ENCODE measurements at regions not wholly inside any gene's neighbourhood (a gene's known extent, or its start where the extent isn't known, plus 50 kb on each side); places are given as distances from the start of the nearest gene placed in this dataset.

DNA sequence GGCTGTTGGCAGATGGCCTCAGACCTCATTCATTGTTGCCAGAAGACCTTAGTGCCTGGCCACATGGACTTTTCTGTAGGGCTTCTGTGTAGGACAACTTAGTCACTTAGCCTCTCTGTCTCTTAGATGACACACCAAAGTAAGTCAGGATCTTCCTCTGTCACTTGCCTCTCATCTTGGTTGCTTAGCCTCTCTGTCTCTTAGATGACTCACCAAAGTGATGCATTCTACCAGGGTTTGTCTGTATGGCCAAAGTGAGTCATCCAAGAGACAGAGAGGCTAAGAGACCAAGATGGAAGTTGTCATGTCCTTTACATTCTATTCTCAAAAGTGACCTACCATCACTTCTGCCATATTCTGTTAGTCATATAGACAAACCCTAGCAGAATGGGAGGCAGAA, 255.9 kb upstream of the DEFB112 start:
- Mint-ChIP-seq H3K9me3 (peaks cover 8% of the 10 kb centered on the region), H3K36me3 (no peaks in the 10 kb centered on the region), H3K4me3 (no peak overlapping the region), H3K27me3 (ENCODE audit: insufficient read depth, low read depth) (peaks cover 3% of the 10 kb centered on the region), H3K27ac (no peak overlapping the region), H3K4me1 (peaks cover 20% of the 10 kb centered on the region)
- Histone ChIP-seq H3K79me2 (ENCODE audit: low read depth) (no peaks in the 10 kb centered on the region), H3K4me2 (peak overlapping the region; percentile 17), H3F3A (ENCODE audit: low read depth) (no peaks in the 10 kb centered on the region), H4K20me1 (ENCODE audit: low read depth) (no peaks in the 10 kb centered on the region), H3K4me1 (peaks cover 24% of the 10 kb centered on the region), H2AFZ (replicated peaks) (no peak overlapping the region), H3K9me3 (ENCODE audit: low read depth) (peaks cover 6% of the 10 kb centered on the region), H3K9ac (no peak overlapping the region), H3K4me3 (no peak overlapping the region), H3K36me3 (no peaks in the 10 kb centered on the region), H3K27ac (no peak overlapping the region), H3K27me3 (no peaks in the 10 kb centered on the region)
- DNase-seq (ENCODE audit: low spot score): no peak
- TF ChIP-seq, protein P1, sequence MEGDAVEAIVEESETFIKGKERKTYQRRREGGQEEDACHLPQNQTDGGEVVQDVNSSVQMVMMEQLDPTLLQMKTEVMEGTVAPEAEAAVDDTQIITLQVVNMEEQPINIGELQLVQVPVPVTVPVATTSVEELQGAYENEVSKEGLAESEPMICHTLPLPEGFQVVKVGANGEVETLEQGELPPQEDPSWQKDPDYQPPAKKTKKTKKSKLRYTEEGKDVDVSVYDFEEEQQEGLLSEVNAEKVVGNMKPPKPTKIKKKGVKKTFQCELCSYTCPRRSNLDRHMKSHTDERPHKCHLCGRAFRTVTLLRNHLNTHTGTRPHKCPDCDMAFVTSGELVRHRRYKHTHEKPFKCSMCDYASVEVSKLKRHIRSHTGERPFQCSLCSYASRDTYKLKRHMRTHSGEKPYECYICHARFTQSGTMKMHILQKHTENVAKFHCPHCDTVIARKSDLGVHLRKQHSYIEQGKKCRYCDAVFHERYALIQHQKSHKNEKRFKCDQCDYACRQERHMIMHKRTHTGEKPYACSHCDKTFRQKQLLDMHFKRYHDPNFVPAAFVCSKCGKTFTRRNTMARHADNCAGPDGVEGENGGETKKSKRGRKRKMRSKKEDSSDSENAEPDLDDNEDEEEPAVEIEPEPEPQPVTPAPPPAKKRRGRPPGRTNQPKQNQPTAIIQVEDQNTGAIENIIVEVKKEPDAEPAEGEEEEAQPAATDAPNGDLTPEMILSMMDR (IDR thresholded peaks at IDR 0.05): no peak
- TF ChIP-seq EZH2phosphoT487 (IDR thresholded peaks at IDR 0.05) (no peak), EZH2 (IDR thresholded peaks at IDR 0.05) (no peak)

DNA sequence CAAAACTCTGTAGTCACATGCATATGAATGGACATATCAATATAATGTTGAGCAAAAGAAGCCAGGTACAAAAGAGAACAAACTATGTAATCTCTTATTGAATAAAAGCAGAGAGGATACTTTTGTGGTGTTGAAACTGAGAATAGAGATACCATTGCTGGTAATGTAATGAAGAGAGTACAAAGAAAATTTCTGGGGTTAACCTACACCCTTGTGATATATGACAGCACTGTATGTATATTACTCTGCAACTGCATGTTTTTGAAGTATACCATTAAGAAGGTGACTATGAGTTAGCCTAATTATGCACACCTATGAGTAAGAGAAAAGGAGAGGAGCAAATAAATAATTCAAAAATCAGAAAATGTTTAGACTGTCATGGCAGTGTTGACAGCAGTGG, 268.8 kb upstream of the DEFB112 start:
- TF ChIP-seq EZH2phosphoT487 (IDR thresholded peaks at IDR 0.05): no peak
- TF ChIP-seq, protein P1 (IDR thresholded peaks at IDR 0.05): no peak
- TF ChIP-seq EZH2 (IDR thresholded peaks at IDR 0.05): no peak
- Mint-ChIP-seq H3K4me1 (peaks cover 4% of the 10 kb centered on the region), H3K36me3 (no peaks in the 10 kb centered on the region), H3K4me3 (no peak overlapping the region), H3K27me3 (ENCODE audit: insufficient read depth, low read depth) (peaks cover 2% of the 10 kb centered on the region), H3K9me3 (peaks cover 1% of the 10 kb centered on the region), H3K27ac (no peak overlapping the region)
- Histone ChIP-seq H3K36me3 (no peaks in the 10 kb centered on the region), H2AFZ (replicated peaks) (no peak overlapping the region), H3F3A (ENCODE audit: low read depth) (no peaks in the 10 kb centered on the region), H3K4me1 (peaks cover 8% of the 10 kb centered on the region), H3K79me2 (ENCODE audit: low read depth) (no peaks in the 10 kb centered on the region), H3K4me2 (no peak overlapping the region), H3K4me3 (no peak overlapping the region), H3K9me3 (ENCODE audit: low read depth) (no peaks in the 10 kb centered on the region), H3K27me3 (no peaks in the 10 kb centered on the region), H3K27ac (no peak overlapping the region), H4K20me1 (ENCODE audit: low read depth) (no peaks in the 10 kb centered on the region), H3K9ac (no peak overlapping the region)
- DNase-seq (ENCODE audit: low spot score): no peak

DNA sequence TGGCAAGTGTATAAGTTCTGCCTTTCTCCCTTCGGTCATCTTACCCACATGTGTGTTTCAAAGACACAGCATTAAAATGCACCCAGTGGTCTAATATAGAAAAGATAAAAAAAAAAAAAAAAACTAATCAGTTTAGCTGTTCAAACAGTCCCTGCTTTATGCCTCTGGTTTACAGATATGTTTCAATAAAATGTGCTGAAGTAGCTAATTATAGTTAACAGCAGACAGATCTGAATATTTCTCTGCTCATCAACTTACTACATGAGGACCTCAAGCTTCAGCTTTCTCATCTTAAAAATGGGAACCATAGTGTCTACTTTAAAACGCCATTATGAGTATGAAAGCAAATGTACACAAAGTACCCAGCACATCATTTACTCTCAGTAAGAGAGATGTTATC, 280.6 kb upstream of the DEFB112 start:
- no peaks in the 10 kb centered on the region for H3K4me1 Mint-ChIP-seq
- no peaks in the 10 kb centered on the region for H3K36me3 Mint-ChIP-seq
- no peak overlapping the region for H3K4me3 Mint-ChIP-seq
- no peak overlapping the region for H3K4me3 ChIP-seq
- DNase-seq (ENCODE audit: low spot score): no peak
- H3K27ac Mint-ChIP-seq: no peak overlapping the region
- H4K20me1 ChIP-seq (ENCODE audit: low read depth): no peaks in the 10 kb centered on the region
- no peaks in the 10 kb centered on the region for H3K27me3 ChIP-seq
- TF ChIP-seq EZH2 (IDR thresholded peaks at IDR 0.05): no peak
- TF ChIP-seq EZH2phosphoT487 (IDR thresholded peaks at IDR 0.05): no peak
- TF ChIP-seq, protein P1 (IDR thresholded peaks at IDR 0.05): no peak
- no peaks in the 10 kb centered on the region for H3F3A ChIP-seq (ENCODE audit: low read depth)
- H3K27me3 Mint-ChIP-seq (ENCODE audit: insufficient read depth, low read depth): no peaks in the 10 kb centered on the region
- H3K27ac ChIP-seq: no peak overlapping the region
- H3K9me3 Mint-ChIP-seq: peaks cover 8% of the 10 kb centered on the region
- no peaks in the 10 kb centered on the region for H3K36me3 ChIP-seq
- no peaks in the 10 kb centered on the region for H3K79me2 ChIP-seq (ENCODE audit: low read depth)
- no peaks in the 10 kb centered on the region for H3K4me1 ChIP-seq
- H2AFZ ChIP-seq (replicated peaks): no peak overlapping the region
- no peak overlapping the region for H3K4me2 ChIP-seq
- H3K9ac ChIP-seq: no peak overlapping the region
- H3K9me3 ChIP-seq (ENCODE audit: low read depth): no peaks in the 10 kb centered on the region

Data from neural progenitor cell (in vitro differentiated cells).